A673 (cell line): ENCODE measurements at regions not wholly inside any gene's neighbourhood (a gene's known extent, or its start where the extent isn't known, plus 50 kb on each side); places are given as distances from the start of the nearest gene placed in this dataset.
"Not testable (repeated sequence)": the region's sequence is repeated elsewhere in the genome, so short reads cannot be mapped to it uniquely, and the experiment has no call there.

Source experiments
- BruUV-seq: library from RNA; stranded (reverse); fragments of 400-500 nt; replicated peaks from 2 replicates; lab custom pipeline; 2021; lab: Mats Ljungman, UMichigan
- CTCF ChIA-PET: fragments of 300-600 bp; sonication (Branson Sonifier 250); formaldehyde crosslinking; loops from one replicate; lab custom pipeline; 2022; ENCODE audit warnings: antibody characterized with exemption; lab: Charles Lee
- POLR2A ChIA-PET: fragments of 300-600 bp; sonication (Branson Sonifier 250); formaldehyde crosslinking; loops from one replicate; lab custom pipeline; 2022; ENCODE audit warnings: antibody characterized with exemption; ENCODE audit not compliant: low non-redundant PET; lab: Charles Lee
- DNase-seq: peaks from one replicate; pipeline ENCODE4 v3.0.0-alpha.2; 2015; ENCODE audit warnings: low spot score
- H3K27ac ChIP-seq: fragments of 200-600 bp; sonication (generic); 2 replicates; pipeline ENCODE4 v1.5.1; 2016; ENCODE audit warnings: mixed run types, low read depth, mild to moderate bottlenecking, mixed read lengths, antibody characterized with exemption, low read length; ENCODE audit not compliant: poor library complexity, severe bottlenecking
- H3K27me3 ChIP-seq: fragments of 200-600 bp; sonication (generic); replicated peaks from 2 replicates; pipeline ENCODE4 v1.6.1; 2017; ENCODE audit warnings: mixed run types, low read depth, mild to moderate bottlenecking, mixed read lengths, antibody characterized with exemption, low read length; ENCODE audit not compliant: insufficient read depth, poor library complexity
- H3K36me3 ChIP-seq: fragments of 200-600 bp; sonication (generic); 2 replicates; pipeline ENCODE4 v1.6.1; 2016; ENCODE audit warnings: mixed run types, mild to moderate bottlenecking, mixed read lengths, antibody characterized with exemption, low read length; ENCODE audit not compliant: insufficient read depth, poor library complexity, severe bottlenecking
- H3K4me1 ChIP-seq: fragments of 200-600 bp; sonication (generic); 2 replicates; pipeline ENCODE4 v1.6.1; 2017; ENCODE audit warnings: mixed run types, mild to moderate bottlenecking, mixed read lengths, antibody characterized with exemption, low read length; ENCODE audit not compliant: insufficient read depth, poor library complexity, severe bottlenecking
- H3K4me3 ChIP-seq: fragments of 200-600 bp; sonication (generic); 2 replicates; pipeline ENCODE4 v1.5.1; 2016; ENCODE audit warnings: low read depth, mixed run types, mild to moderate bottlenecking, mixed read lengths, low read length; ENCODE audit not compliant: poor library complexity, severe bottlenecking
- H3K9me3 ChIP-seq: fragments of 200-600 bp; sonication (generic); 2 replicates; pipeline ENCODE4 v1.6.1; 2016; ENCODE audit warnings: mixed run types, low read depth, mild to moderate bottlenecking, mixed read lengths, antibody characterized with exemption, low read length; ENCODE audit not compliant: poor library complexity, severe bottlenecking
- EZH2 ChIP-seq: fragments of 200-600 bp; sonication (generic); IDR thresholded peaks from 2 replicates; pipeline ENCODE4 v1.6.1; 2017; ENCODE audit warnings: borderline replicate concordance, low read depth, mild to moderate bottlenecking, mixed read lengths, antibody characterized with exemption, low read length; ENCODE audit not compliant: poor library complexity, severe bottlenecking
- intact Hi-C: fragments of 100-400 bp; cut with micrococcal nuclease; formaldehyde crosslinking; loops from one replicate; pipeline ENCODE4 v1.10.0; 2022; ENCODE audit not compliant: unreplicated experiment
- TF ChIP-seq, protein P1 (sequence below): fragments of 300-800, 200-600 bp; sonication (generic); conservative IDR thresholded peaks from 2 replicates; pipeline ENCODE4 v1.5.1; 2017; ENCODE audit warnings: low read depth, mild to moderate bottlenecking, antibody characterized with exemption, low read length, moderate library complexity, mixed read lengths

DNA sequence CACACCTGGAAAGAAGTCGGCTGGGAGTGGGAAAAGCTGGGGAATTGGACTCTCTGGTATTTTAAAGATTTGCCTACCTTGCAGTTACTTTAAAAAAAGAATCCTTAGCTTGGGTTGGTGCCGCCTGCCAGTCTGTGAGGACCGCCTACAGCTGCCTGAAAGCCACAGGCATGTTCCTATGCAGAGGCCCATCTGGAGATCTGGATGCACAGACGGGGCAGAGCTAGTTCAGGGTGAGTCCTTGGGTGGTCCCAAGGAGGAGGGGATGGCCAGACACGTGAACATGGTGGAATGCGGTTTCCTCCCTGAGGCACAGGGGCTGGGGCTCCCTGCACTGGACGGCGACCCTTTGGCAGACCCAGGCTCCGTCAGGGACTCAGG lies 113.2 kb upstream of the IQSEC1 start:
- DNase-seq, result no peak
- no peaks in the 10 kb centered on the region for H3K36me3 ChIP-seq
- ChIA-PET CTCF (no interaction called here), POLR2A (no interaction called here)
- BruUV-seq, result no TSS peak
- no peak overlapping the region for H3K27ac ChIP-seq
- peaks cover 8% of the 10 kb centered on the region for H3K27me3 ChIP-seq
- H3K9me3 ChIP-seq, result no peaks in the 10 kb centered on the region
- intact Hi-C loops, result no loop called here
- TF ChIP-seq, protein P1, sequence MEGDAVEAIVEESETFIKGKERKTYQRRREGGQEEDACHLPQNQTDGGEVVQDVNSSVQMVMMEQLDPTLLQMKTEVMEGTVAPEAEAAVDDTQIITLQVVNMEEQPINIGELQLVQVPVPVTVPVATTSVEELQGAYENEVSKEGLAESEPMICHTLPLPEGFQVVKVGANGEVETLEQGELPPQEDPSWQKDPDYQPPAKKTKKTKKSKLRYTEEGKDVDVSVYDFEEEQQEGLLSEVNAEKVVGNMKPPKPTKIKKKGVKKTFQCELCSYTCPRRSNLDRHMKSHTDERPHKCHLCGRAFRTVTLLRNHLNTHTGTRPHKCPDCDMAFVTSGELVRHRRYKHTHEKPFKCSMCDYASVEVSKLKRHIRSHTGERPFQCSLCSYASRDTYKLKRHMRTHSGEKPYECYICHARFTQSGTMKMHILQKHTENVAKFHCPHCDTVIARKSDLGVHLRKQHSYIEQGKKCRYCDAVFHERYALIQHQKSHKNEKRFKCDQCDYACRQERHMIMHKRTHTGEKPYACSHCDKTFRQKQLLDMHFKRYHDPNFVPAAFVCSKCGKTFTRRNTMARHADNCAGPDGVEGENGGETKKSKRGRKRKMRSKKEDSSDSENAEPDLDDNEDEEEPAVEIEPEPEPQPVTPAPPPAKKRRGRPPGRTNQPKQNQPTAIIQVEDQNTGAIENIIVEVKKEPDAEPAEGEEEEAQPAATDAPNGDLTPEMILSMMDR, result no peak
- no peak for TF ChIP-seq EZH2
- H3K4me1 ChIP-seq, result no peaks in the 10 kb centered on the region
- no peak overlapping the region for H3K4me3 ChIP-seq

- H3K4me1 ChIP-seq, result no peaks in the 10 kb centered on the region
- no peak for TF ChIP-seq EZH2
- TF ChIP-seq, protein P1, result no peak
- intact Hi-C loops, result no loop called here
- no peaks in the 10 kb centered on the region for H3K9me3 ChIP-seq
- H3K36me3 ChIP-seq, result no peaks in the 10 kb centered on the region
- H3K27ac ChIP-seq, result no peak overlapping the region
- H3K27me3 ChIP-seq, result peaks cover 8% of the 10 kb centered on the region
- CTCF ChIA-PET, result no interaction called here
- BruUV-seq, result no TSS peak
- H3K4me3 ChIP-seq, result no peak overlapping the region
- DNase-seq, result no peak
- POLR2A ChIA-PET, result no interaction called here
Observed at GRCh38 chr3:13185737-13186434, 112.7 kb upstream of the IQSEC1 start.

- intact Hi-C loops, H3K9me3 ChIP-seq, H3K27ac ChIP-seq, CTCF ChIA-PET, H3K4me3 ChIP-seq, H3K4me1 ChIP-seq, H3K27me3 ChIP-seq, H3K36me3 ChIP-seq, BruUV-seq, DNase-seq, POLR2A ChIA-PET: not testable (repeated sequence)
Observed at GRCh38 chr3:13179582-13180210, 106.5 kb upstream of the IQSEC1 start.

DNA sequence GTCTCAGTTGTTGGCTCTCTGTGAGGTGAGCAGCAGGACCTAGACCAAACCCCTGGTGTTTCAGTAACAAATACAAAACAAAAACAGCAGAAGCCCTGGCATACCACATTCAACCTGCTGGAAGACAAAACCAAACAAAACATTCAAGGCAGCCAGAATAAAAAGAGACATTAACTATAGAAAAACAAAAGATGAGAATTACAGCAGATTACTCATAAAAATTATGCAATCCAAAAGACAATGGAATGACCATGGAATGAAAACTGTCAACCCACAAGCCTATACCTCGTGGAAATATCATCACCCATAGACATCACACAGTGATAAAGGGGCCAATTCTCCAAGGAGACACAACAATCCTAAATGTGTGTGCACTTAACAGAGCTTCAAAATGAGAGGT lies 106.0 kb upstream of the IQSEC1 start:
- no TSS peak for BruUV-seq
- intact Hi-C loops, result no loop called here
- Histone ChIP-seq H3K36me3 (no peaks in the 10 kb centered on the region), H3K4me1 (no peaks in the 10 kb centered on the region), H3K27me3 (no peaks in the 10 kb centered on the region), H3K27ac (no peak overlapping the region), H3K9me3 (no peaks in the 10 kb centered on the region), H3K4me3 (no peak overlapping the region)
- no peak for DNase-seq
- TF ChIP-seq, protein P1, result no peak
- TF ChIP-seq EZH2, result no peak
- ChIA-PET CTCF (no interaction called here), POLR2A (no interaction called here)
